Astrocyte of the hippocampus (primary cell): ENCODE measurements at regions not wholly inside any gene's neighbourhood (a gene's known extent, or its start where the extent isn't known, plus 50 kb on each side); places are given as distances from the start of the nearest gene placed in this dataset.
"Not testable (repeated sequence)": the region's sequence is repeated elsewhere in the genome, so short reads cannot be mapped to it uniquely, and the experiment has no call there.

Source experiments
- DNase-seq: peaks from one replicate; pipeline ENCODE4 v3.0.0; 2011; ENCODE audit warnings: low read depth, low spot score

DNA sequence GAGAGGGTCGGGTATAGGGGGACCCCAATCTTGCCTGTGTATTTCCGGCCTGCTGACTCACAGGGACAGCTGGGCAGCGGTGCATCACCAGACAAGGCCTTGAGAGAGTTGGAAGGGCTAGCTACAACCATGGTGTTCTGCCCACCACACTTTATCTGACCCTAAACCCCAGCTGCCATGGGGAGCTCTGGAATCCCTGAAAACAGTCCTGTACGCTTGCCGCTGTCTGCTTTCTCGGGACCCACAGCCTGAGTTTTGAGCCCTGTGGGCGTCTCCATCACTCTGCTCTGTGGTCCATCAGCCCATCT is 100.4 kb upstream of the GSE1 start:
- DNase-seq: no peak

DNA sequence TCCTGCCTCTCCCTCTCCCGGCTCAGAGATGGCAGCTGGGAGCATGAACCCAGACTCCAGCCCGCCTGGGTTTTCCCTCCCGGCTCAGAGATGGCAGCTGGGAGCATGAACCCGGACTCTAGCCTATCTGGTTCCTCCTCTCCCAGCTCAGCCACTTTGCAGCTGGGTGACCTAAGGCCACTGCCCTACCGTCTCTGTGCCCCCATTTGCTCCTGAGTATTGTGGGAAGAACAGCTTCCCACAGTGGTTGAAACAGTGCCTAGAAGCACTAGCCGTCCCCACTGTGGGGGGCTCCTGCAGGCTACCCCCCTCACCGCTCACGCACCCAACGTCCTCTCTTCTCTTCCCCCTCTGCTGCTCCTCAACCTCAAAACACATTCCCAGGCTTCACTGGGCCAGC is 99.9 kb upstream of the GSE1 start:
- DNase-seq: no peak

DNA sequence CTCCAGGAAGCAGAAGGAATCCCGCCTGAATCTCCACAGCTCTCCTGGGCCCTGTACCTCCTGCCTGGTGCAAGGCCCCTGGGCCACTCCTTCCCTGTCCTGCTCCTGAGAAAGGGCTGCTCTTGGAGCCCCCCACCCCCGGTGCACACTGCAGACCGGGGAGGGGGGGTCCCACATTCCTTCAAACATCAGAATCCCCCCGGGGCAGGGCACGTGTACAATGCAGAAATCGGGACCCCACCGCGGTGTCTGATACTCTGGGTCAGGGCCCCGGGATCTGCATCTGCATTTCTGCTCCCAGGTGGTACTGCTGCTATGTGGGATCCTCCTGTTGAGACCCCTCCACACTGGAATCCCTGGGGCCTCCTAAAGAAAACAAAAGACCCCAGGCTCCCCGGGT is 99.5 kb upstream of the GSE1 start:
- DNase-seq: no peak

DNA sequence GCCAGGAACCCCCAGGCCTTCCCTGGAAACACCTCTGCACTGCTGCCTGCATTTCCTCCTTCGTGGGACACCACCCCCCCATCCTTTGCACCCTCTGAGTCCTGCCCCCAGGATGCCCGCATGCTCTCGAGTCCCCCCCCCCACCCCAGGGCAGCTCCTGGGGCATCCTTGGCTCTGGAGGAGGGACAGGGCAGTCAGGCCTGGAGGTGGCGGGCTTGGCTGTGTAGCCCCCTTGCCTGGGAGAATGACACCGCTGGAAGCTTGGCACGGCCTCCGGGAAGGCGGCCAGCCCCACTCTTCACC is 98.9 kb upstream of the GSE1 start:
- DNase-seq: no peak

DNA sequence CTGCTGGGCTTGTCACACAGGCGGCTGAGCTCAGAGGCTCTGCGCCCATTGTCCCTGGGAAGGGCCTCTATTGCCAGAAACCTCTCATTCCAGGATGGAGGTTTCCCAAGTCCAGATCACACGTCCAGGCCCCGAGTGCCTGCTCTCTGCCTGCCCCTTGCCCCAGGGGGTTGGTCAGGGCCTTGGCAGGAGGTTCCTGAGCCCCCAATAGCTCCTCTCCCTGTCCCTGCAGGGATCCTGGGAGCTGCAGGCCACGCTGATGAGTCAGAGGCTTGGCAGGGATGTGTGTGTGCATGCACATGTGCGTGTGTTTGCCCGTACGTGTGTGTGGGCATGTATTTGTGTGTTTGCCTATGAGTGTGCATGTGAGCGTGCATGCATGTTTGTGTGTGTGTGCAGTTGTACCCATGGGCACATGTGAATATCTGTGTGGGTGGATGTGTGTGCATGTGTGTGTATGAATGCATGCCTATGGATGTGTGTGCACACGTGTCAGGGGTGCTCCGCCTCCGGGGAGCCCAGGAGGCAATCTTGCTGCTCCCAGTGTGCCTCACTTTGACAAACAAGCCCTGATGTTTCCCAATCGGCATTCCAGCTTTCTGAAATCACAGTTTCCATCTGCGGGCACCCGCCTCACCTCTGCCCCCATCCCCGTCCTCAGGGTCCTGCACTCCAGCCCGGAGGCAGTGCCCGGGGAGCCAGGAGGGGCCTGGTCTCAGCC is 98.4 kb upstream of the GSE1 start:
- DNase-seq: peak; percentile 92

DNA sequence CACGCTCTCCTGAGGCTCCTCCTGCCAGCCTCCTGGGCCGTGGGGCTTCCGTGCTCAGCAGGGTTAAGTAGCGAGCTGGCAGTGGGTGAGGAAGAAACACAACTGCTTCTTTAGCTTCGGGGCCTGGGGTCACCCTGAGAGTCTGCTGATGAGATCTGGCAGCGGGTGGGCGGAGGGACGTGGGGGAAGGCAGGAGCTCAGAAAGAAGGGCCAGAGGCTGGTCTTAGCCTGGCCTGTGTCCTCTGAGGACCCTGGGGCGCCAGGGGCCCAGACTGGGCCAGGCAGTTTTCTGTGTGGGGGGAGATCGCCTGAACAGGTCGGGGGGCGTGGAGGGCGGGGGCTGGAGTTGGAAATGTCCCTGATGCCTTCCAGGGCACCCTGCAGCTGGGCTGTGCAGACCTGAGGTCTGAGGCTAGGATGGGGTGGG is 97.8 kb upstream of the GSE1 start:
- no peak for DNase-seq

DNA sequence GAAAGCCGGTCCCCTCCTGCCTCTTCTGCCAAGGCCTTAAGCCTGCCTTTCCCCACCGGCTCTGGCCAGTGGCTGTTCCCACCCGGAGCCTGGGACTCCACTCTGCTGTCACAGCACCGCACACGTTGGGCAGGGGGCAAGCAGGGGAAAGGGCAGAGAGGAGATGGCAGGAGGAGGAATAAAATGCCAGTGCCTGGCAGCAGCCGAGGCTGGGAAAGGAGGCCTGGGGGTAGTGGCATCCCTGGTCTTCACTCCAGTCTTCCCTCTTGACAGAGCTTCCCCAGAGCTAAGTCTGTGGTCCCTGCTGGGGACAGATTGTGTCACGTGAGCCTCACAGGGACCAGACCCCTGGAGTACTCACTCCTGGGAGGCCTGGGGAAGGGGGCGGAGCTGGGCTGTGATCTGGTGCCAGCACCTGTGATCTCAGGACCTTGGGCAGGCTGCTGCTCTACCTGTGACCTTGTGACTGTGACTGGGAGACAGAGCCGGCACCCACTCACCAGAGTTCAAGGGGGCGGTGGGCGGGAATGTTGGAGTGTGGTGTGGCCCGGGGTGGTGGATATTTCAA is 97.2 kb upstream of the GSE1 start:
- DNase-seq: no peak

DNA sequence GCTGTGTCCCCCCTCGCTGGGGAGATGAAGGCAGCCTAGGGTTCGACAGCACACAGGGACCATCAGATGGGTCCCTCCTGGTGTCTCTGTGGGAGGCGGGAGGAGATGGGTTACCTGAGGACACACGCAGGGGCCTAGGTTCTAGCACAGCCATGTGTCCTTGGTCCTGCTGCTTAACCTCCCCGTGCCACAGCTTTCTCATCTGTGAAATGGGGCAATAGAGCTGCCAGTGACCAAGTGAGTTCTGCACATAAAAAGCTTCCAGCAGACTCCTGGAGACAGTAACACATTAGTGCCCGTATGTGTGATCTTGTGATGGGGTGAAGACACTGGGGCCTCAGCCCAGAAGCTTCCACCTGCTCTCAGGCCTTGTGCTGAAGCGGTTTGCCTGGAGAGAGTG is 96.0 kb upstream of the GSE1 start:
- DNase-seq: no peak

DNA sequence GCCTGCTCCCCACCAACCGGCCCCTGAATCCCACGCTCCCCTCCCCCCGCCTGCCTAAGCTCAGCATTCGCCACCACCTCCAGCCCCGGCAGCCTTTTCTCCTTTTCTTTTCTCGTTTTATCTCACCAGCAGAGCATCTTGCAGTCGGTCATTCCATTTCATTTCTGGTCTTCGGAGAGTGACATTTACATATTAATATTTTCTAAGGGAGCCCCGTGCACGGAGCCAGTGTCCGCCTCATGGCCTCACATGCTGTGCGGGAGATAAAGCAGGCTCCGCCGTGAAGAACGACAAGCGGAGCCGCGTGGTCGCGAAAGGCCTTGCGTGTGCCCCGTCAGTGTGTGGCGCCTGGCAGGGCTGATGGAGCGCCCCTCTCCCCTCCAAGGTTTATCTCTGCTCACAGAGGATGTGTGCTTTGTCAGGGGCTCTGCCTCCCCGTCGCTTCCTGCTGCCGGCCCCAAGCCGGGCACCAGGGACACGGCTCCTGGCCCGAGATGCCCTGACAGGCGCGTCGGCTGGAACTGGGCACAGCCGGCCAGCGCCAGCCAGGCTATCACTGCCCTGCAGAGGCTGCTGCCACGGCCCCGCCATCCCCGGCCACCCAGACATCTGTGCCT is 95.5 kb upstream of the GSE1 start:
- no peak for DNase-seq

DNA sequence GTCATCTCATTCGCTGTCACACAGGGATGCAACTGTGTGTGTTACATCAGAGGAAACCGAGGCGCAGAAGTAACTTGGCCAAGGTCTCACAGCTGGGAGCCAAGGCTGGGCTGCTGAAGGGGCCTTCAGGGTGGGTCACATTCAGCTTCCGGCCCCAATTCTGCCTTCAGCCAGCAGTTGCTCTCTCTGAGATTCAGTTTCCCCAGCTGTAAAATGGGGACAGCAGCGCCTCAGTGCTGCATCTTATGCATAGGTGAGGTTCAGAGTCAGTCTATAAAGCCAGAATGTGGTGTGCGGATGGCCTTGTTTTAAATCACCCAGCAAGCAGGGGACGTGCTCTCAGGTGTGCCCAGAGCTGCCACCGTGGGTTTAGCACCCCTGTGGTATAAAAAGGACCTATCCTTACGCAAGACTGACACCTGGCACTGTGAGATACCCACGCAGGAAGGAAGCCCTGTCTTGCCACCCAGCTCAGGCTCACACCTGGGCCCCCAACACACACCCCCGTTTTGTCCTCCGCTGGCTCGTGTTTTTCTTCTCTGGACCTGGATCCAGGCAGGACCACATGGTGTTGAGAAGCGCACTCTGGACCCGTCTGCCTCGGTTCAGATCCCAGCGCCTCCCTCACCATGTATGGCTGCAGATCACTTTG is 94.6 kb upstream of the GSE1 start:
- no peak for DNase-seq

DNA sequence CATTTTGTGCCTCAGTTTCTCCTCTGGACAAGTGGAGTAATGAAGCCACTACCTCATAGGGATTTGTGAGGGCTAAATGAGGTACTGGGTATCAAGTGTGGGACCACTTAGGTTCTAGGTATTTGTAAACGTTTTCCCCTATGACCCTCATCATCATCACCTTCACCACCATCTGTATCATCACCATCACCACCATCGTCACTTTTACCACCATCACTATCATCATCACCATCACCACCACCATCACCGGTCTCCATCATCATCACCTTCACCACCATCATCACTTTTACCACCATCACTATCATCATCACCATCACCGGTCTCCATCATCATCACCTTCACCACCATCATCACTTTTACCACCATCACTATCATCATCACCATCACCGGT is 94.1 kb upstream of the GSE1 start:
- not testable (repeated sequence) for DNase-seq

DNA sequence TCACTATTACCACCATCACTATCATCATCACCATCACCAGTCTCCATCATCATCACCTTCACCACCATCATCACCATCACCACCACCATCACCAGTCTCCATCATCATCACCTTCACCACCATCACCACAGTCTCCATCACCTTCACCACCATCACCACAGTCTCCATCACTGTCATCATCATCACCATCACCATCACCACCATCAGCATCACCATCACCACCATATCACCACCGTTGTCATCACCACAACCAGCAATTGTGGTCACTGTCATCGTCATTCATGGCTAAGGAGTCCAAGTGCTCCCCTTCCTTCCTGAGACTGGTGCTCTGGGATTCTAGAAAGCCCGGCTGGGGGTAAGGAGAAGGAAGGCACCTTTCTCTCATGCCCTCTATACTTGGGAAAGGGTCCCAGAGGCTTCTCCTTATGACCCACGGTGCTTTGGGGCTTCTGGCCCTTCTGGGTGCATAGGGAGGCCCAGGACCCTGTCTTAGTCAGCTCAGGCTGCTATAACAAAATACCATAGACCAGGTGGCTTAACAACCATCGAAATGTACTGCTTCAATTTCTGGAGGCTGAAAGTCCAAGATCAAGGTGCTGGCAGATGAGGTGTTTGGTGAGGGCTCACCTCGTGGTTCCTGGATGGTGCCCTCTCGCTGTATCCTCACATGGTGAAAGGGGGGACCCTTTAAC is 93.4 kb upstream of the GSE1 start:
- no peak for DNase-seq

DNA sequence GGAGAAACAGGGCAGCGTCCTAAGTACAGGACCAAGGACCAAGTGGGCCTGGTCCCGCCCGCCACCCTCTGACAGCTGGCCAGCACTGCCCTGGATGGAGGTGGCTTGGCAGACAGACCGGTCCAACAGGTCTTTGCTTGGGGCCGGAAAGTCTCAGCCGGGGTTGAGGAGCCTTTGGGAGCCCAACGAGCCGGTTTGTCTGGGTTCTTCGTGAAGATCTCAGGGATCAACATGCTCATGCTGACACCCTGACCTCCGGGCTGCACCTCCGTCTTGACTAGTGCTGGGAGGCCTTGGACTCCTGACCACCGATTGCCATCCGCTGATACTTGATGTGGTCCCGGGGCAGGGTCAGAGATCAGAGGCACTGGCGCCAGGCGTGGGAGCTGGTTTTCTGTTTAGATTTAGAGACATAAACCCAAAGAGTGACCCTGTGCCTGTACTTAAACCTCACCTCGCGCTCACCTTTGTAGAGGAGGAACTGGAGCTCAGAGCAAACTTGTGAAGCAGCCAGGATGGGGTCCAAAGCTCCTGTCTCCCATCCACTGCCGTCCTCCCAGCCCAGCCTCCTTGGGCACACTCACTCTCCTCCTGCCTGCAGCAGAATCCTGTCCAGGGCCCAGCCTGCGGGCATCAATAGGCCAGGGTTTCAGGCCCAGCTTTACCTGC is 92.1 kb upstream of the GSE1 start:
- no peak for DNase-seq

DNA sequence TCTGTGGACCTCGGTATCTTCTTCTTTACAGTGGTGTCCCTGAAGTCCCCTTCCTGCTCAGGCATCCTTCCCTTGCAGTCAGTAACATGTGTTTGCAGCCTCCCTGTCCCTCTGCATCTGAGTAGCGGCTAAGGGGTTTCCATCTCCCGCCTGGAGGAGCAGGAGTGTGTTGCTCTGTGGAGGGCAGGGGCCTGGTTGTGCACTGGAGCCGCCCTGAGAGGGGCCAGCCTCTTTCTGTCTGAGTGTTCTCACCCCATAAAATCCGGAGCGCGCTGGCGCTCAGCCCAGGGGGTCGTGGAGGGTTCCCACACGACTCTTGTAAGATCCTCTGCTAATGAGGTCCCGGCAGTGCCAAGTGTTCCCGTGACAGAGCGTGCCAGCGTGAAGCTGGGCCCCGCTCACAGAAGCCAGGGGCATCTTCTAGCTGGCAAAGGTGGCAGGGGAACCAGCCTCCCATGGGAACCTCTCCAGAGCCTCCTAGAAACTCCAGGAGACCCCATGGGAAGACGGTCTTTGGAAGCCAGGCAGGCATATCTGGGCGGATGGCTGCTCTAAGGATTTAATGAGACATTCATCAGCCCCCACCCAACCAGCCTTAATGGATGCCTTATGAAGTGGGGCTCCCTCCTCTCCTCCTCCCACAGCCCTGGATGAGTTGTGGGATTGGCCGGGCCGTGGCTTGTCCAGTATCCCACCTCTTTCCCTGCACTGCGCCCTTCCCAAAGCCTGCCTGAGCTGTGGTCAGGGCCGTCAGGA is 91.4 kb upstream of the GSE1 start:
- DNase-seq: peak; percentile 30

DNA sequence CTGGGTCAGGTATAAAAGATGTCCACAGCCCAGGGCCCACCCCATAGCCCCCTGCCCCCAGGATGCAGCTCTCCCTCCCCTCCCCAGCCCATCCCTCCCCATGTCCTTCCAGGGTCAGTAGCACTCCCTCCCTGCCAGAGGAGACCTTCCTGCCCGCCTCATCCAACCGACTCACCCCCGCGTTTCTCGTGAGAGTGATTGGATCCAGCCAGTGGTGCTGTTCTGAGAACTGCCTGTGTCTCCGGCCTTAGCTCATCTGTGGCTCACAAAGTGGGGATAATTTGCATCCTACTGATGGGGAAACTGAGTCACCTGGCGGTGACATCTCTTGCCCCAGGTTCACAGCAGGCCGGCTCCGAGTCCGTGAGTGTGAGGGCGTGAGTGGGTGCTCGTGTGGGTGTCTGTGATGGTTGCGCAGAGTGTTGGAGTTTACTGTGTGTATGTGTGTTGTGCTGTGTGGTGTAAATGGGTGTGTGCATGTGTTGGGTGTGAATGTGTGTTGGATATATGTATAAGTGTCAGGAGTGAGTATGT is 90.7 kb upstream of the GSE1 start:
- no peak for DNase-seq

DNA sequence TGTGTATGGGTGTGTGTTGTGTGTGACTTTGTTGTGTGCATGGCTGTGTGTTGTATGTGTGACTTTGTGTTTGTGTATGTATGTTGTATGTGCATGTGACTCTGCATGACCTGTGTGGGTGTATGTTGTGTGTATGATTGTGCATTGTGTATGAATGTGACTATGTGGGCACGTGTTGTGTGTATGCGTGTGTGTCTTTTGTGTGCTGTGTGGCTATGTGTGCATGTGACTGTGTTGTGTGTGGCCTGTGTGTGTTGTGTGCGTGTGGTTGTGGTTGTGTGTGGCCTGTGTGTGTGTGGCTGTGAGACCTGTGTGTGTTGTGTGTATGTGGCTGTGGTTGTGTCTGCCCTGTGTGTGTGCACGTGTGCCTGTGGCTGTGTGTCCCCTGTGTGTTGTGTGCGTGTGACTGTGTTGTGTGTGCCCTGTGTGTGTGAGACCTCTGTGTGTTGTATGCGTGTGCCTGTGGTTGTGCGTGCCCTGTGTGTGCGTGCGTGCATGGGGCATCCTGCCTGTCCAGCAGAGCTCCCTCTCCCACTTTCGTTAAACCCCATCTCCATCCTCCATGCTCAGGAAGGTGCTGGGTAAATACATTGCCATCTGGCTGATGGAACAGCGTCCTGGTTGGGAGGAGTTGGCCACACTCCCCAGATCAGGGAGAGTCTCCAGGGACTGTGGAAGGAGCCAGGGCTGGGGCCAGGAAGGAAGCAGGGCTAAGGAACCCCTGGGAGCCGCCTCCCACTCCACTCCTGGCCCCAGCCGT is 90.1 kb upstream of the GSE1 start:
- DNase-seq: peak; percentile 53

DNA sequence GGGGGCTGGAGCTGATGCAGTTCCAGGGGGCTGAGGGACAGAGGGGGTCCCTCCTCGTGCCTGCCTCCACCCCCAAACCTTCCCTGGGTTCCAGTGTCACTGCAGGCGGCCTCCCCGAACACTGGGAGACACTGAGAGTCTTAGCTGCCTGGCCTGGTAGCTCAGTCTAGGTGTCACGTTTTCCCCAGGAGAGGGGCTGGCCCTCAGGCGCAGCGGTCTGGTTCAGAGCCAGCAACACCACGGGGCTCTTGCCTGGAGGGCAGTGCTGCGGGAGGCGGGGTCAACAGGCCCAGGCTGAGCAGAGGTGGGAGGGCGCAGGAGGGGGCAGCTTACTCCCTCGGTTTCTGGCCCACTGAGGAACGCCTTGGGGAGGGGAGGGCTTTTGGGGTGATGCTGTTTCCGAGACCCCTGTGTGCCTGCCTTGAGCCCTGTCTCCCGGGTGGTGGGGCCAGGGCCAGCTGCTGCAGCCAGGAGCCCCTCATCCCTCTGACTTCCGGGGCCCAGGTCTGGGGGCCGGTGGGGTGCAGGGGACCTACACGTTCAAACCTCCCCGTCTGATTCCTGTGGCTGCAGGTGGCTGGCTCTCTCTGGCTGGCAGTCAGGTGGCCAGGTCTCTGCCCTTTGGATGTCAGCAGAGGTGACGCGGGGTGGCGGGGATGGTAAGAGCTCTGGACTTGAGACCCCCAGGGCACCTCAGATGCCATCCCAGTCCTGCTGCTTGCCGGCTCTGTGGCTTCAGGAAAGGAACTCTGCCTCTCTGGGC is 89.3 kb upstream of the GSE1 start:
- DNase-seq: peak; percentile 82

DNA sequence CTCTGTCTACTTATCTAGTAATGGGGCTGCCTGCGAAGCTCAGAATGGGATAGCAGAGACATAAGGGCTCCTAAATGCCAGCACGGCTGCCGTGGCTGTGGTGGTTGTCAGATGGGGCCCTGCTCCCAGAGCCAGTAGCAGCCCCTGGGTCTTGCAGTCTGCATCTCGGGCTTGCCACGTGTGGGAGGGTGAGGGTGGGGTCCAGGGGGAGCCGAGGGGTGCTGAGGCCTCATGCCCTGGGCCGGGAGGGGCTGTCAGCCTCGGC is 88.8 kb upstream of the GSE1 start:
- DNase-seq: no peak

DNA sequence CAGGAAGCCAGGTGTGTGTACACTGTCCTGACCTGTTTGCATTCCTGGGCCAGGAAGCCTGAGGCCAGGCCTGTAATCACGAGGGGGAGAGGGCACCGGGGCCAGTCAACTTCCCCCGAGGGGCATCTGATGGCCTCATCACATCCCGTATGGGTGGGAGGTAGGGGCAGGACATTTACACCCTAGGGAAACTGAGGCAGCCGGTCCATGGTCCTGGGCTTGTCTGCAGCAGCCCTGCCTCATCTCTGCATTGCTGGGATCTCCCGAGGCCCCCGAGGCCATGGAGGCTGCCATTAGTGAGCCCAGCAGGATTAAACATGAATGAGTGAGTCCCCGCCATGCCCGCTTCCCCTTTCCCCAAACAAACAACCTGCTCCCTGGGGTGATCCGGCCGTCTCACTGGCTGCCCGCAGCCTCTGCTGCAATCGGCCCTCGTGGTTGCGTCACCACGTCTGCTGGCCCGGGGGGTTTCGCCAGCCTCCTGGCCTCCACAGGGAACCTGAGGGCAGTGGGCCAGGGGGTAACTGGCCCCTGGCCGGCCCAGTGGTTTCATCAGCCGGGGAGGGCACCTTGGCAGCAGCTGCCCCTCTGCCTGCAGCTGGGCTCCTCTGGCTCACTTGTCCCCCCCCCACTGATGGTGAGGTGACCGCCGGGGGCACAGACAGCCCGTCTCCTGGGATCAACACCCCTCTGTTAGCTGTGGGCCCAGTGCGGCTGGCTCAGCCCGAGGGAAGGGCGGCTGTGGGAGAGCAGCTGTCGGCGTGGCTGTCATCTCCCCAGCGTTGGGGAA is 88.3 kb upstream of the GSE1 start:
- DNase-seq: peak; percentile 63
